NCI-H226 (cell line): ENCODE measurements at regions not wholly inside any gene's neighbourhood (a gene's known extent, or its start where the extent isn't known, plus 50 kb on each side); places are given as distances from the start of the nearest gene placed in this dataset.
"Not testable (repeated sequence)": the region's sequence is repeated elsewhere in the genome, so short reads cannot be mapped to it uniquely, and the experiment has no call there.

Experiments
- DNase-seq: peaks from one replicate; pipeline ENCODE4 v3.0.0-alpha.2; 2015

- no peak for DNase-seq
Observed at GRCh38 chr4:126610933-126611332, 1021.8 kb upstream of the INTU start.

GRCh38 chr4:126611900-126612299 is 1020.9 kb upstream of the INTU start:
- DNase-seq: no peak

- DNase-seq: no peak
Observed at GRCh38 chr4:126614356-126614855, 1018.4 kb upstream of the INTU start.

GRCh38 chr4:126616795-126617194 is 1016.0 kb upstream of the INTU start:
- no peak for DNase-seq

- no peak for DNase-seq
Observed at GRCh38 chr4:126627255-126627654, 1005.5 kb upstream of the INTU start.

GRCh38 chr4:126628933-126629332 is 1003.8 kb upstream of the INTU start:
- DNase-seq: no peak

GRCh38 chr4:126630230-126630629 is 1002.5 kb upstream of the INTU start:
- DNase-seq: no peak

GRCh38 chr4:126633306-126633705 is 999.5 kb upstream of the INTU start:
- DNase-seq: no peak

GRCh38 chr4:126637706-126638105 is 995.1 kb upstream of the INTU start:
- no peak for DNase-seq

GRCh38 chr4:126647320-126647719 is 985.4 kb upstream of the INTU start:
- DNase-seq: no peak

- no peak for DNase-seq
Observed at GRCh38 chr4:126647756-126648397, 984.9 kb upstream of the INTU start.

GRCh38 chr4:126658411-126658810 is 974.3 kb upstream of the INTU start:
- no peak for DNase-seq

- peak; percentile 66 for DNase-seq
Observed at GRCh38 chr4:126661194-126661593, 971.6 kb upstream of the INTU start.

GRCh38 chr4:126664839-126665238 is 967.9 kb upstream of the INTU start:
- no peak for DNase-seq

- DNase-seq: not testable (repeated sequence)
Observed at GRCh38 chr4:126670038-126670437, 962.7 kb upstream of the INTU start.

GRCh38 chr4:126678618-126679017 is 954.1 kb upstream of the INTU start:
- DNase-seq: no peak

- DNase-seq: no peak
Observed at GRCh38 chr4:126679303-126679702, 953.5 kb upstream of the INTU start.

GRCh38 chr4:126682250-126682649 is 950.5 kb upstream of the INTU start:
- no peak for DNase-seq

- DNase-seq: no peak
Observed at GRCh38 chr4:126686491-126686890, 946.3 kb upstream of the INTU start.

GRCh38 chr4:126687655-126688358 is 945.0 kb upstream of the INTU start:
- no peak for DNase-seq

GRCh38 chr4:126691797-126692196 is 941.0 kb upstream of the INTU start:
- DNase-seq: no peak

GRCh38 chr4:126697748-126698147 is 935.0 kb upstream of the INTU start:
- no peak for DNase-seq

GRCh38 chr4:126698224-126698623 is 934.5 kb upstream of the INTU start:
- no peak for DNase-seq

GRCh38 chr4:126701756-126702155 is 931.0 kb upstream of the INTU start:
- no peak for DNase-seq

- no peak for DNase-seq
Observed at GRCh38 chr4:126702747-126703146, 930.0 kb upstream of the INTU start.
